ENCODE measurements at regions not wholly inside any gene's neighbourhood (a gene's known extent, or its start where the extent isn't known, plus 50 kb on each side); places are given as distances from the start of the nearest gene placed in this dataset.

DNA sequence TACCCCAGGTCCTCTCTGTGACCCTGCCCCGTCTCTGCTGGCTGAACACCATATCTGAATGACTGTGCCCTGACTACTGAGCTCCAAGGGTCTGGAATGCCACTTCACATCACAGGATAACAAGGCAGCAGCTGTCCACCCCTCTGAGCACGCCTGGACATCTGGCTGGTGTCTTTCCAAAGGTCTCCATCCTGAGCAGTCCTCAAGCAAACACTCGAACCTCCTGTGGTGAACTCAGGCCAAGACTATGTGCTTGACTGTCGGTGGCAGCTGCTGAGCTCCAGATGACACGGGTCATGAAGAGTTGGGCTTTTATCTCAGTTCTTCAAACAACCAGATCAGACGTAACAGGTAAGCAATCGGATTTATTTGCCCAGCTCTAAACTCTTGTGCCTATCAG, 117.2 kb upstream of the BCL2L14 start:
- TF ChIP-seq EGR1 (IDR thresholded peaks at IDR 0.05; ENCODE audit: low read depth) (no peak), RAD21 (IDR thresholded peaks at IDR 0.05; ENCODE audit: low read depth) (no peak), ZFX (IDR thresholded peaks at IDR 0.05) (no peak), ZBTB33 (IDR thresholded peaks at IDR 0.05; ENCODE audit: extremely low read depth, insufficient replicate concordance, low read length) (no peak), SP1 (IDR thresholded peaks at IDR 0.05; ENCODE audit: low read depth) (no peak), CEBPB (IDR thresholded peaks at IDR 0.05; ENCODE audit: low read depth) (no peak), TCF7L2 (IDR thresholded peaks at IDR 0.05; ENCODE audit: borderline replicate concordance, extremely low read depth, insufficient read depth, insufficient read length) (no peak), CBX3 (IDR thresholded peaks at IDR 0.05; ENCODE audit: low read depth) (no peak), ELF1 (IDR thresholded peaks at IDR 0.05; ENCODE audit: borderline replicate concordance, low read depth) (no peak), MAX (IDR thresholded peaks at IDR 0.05) (no peak), ATF3 (IDR thresholded peaks at IDR 0.05) (no peak), EZH2phosphoT487 (IDR thresholded peaks at IDR 0.05; ENCODE audit: borderline replicate concordance) (no peak), EZH2 (IDR thresholded peaks at IDR 0.05) (no peak), JUND (IDR thresholded peaks at IDR 0.05) (no peak), YY1 (IDR thresholded peaks at IDR 0.05; ENCODE audit: extremely low read depth, insufficient replicate concordance, low read depth, low read length) (no peak), POLR2AphosphoS5 (IDR thresholded peaks at IDR 0.05; ENCODE audit: low read depth, low read length) (no peak), POLR2A (IDR thresholded peaks at IDR 0.05; ENCODE audit: borderline replicate concordance, extremely low read depth, insufficient read depth, insufficient read length) (no peak)
- TF ChIP-seq, protein P1, sequence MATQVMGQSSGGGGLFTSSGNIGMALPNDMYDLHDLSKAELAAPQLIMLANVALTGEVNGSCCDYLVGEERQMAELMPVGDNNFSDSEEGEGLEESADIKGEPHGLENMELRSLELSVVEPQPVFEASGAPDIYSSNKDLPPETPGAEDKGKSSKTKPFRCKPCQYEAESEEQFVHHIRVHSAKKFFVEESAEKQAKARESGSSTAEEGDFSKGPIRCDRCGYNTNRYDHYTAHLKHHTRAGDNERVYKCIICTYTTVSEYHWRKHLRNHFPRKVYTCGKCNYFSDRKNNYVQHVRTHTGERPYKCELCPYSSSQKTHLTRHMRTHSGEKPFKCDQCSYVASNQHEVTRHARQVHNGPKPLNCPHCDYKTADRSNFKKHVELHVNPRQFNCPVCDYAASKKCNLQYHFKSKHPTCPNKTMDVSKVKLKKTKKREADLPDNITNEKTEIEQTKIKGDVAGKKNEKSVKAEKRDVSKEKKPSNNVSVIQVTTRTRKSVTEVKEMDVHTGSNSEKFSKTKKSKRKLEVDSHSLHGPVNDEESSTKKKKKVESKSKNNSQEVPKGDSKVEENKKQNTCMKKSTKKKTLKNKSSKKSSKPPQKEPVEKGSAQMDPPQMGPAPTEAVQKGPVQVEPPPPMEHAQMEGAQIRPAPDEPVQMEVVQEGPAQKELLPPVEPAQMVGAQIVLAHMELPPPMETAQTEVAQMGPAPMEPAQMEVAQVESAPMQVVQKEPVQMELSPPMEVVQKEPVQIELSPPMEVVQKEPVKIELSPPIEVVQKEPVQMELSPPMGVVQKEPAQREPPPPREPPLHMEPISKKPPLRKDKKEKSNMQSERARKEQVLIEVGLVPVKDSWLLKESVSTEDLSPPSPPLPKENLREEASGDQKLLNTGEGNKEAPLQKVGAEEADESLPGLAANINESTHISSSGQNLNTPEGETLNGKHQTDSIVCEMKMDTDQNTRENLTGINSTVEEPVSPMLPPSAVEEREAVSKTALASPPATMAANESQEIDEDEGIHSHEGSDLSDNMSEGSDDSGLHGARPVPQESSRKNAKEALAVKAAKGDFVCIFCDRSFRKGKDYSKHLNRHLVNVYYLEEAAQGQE (IDR thresholded peaks at IDR 0.05; ENCODE audit: low read depth): no peak
- TF ChIP-seq, protein P2, sequence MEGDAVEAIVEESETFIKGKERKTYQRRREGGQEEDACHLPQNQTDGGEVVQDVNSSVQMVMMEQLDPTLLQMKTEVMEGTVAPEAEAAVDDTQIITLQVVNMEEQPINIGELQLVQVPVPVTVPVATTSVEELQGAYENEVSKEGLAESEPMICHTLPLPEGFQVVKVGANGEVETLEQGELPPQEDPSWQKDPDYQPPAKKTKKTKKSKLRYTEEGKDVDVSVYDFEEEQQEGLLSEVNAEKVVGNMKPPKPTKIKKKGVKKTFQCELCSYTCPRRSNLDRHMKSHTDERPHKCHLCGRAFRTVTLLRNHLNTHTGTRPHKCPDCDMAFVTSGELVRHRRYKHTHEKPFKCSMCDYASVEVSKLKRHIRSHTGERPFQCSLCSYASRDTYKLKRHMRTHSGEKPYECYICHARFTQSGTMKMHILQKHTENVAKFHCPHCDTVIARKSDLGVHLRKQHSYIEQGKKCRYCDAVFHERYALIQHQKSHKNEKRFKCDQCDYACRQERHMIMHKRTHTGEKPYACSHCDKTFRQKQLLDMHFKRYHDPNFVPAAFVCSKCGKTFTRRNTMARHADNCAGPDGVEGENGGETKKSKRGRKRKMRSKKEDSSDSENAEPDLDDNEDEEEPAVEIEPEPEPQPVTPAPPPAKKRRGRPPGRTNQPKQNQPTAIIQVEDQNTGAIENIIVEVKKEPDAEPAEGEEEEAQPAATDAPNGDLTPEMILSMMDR (IDR thresholded peaks at IDR 0.05 in 2 of 3, conservative IDR thresholded peaks at IDR 0.05 in 1 of 3; ENCODE audit: borderline replicate concordance in 1 of 3, insufficient read depth in 1 of 3, low read depth in 2 of 3, low read length in 2 of 3): no peak
- no peaks in the 10 kb centered on the region for H3K36me3 ChIP-seq (ENCODE audit: control insufficient read depth in 1 of 2, insufficient read depth in 2 of 2, low read length in 2 of 2)
- H3K4me1 ChIP-seq (ENCODE audit: control insufficient read depth in 1 of 2, insufficient read depth in 2 of 2, low read length in 2 of 2): peaks cover 0 to 6% of the 10 kb centered on the region in 2 experiments; a peak in 1 of 4 replicates
- intact Hi-C loops (cut with micrococcal nuclease): no loop called here
- DNase-seq (ENCODE audit: low read depth, low spot score) (no peak), ATAC-seq (no peak)
- H3K9ac ChIP-seq (ENCODE audit: low read length): no peak overlapping the region
- no peaks in the 10 kb centered on the region for H3K79me2 ChIP-seq (ENCODE audit: insufficient read depth, low read length)
- no peak overlapping the region for H3K4me2 ChIP-seq (ENCODE audit: low read length)
- H2AFZ ChIP-seq (ENCODE audit: low read depth, low read length, poor library complexity, severe bottlenecking): no peak overlapping the region
- ChIA-PET CTCF (no interaction called here), RAD21 (ENCODE audit: low non-redundant PET in 1 of 2, low total read pairs in 2 of 2, uncharacterized antibody in 2 of 2, unreplicated experiment in 2 of 2) (no interaction called here), POLR2A (no interaction called here)
- H3K9me3 ChIP-seq (ENCODE audit: control insufficient read depth in 1 of 2, insufficient read depth in 1 of 2, low read depth in 1 of 2, low read length in 2 of 2): no peaks in the 10 kb centered on the region
- H3K4me3 ChIP-seq (replicated peaks in 1 of 2; ENCODE audit: low read depth in 1 of 2, low read length in 2 of 2): no peak overlapping the region
- peaks cover 67% of the 10 kb centered on the region for H3K27me3 ChIP-seq (ENCODE audit: insufficient read depth, low read length)
- no peaks in the 10 kb centered on the region for H3K9me2 ChIP-seq (ENCODE audit: insufficient read depth)
- no TSS peak for BruUV-seq (replicated peaks)
- H4K20me1 ChIP-seq (ENCODE audit: insufficient read depth): no peaks in the 10 kb centered on the region
- H3K27ac ChIP-seq (ENCODE audit: low read depth, low read length): no peak overlapping the region
